ENCODE measurements at regions not wholly inside any gene's neighbourhood (a gene's known extent, or its start where the extent isn't known, plus 50 kb on each side); places are given as distances from the start of the nearest gene placed in this dataset.

- Mint-ChIP-seq H3K4me1 (peaks cover 28% of the 10 kb centered on the region), H3K27ac (no peak overlapping the region), H3K4me3 (no peak overlapping the region), H3K27me3 (peaks cover 53% of the 10 kb centered on the region), H3K9me3 (ENCODE audit: insufficient read depth) (no peaks in the 10 kb centered on the region)
- TF ChIP-seq EZH2 (IDR thresholded peaks at IDR 0.05; ENCODE audit: borderline replicate concordance, insufficient read depth, low read depth, low read length, poor library complexity, severe bottlenecking) (no peak), CTCF (IDR thresholded peaks at IDR 0.05) (no peak)
- ChIA-PET POLR2A (no interaction called here), CTCF (interaction anchor here (0.9 kb wide), 1 partner anchor 30 kb away, joined by 3 read pairs; no protein-coding TSS in a partner anchor)
- DNase-seq (no peak), ATAC-seq (ENCODE audit: low read depth) (no peak)
- intact Hi-C loops (cut with micrococcal nuclease): no loop called here
- H3K4me1 ChIP-seq (ENCODE audit: control insufficient read depth in 2 of 2, insufficient read depth in 2 of 2, low read length in 2 of 2): peaks cover 17 to 22% of the 10 kb centered on the region in 2 donors
- peaks cover 0 to 3% (median 2%) of the 10 kb centered on the region in 3 donors for H3K9me3 ChIP-seq (ENCODE audit: control extremely low read depth in 1 of 3, control insufficient read depth in 2 of 3, insufficient read depth in 1 of 3, low read length in 2 of 3)
- peaks cover 0 to 43% (median 31%) of the 10 kb centered on the region in 4 experiments for H3K27me3 ChIP-seq (replicated peaks in 1 of 4; ENCODE audit: control extremely low read depth in 1 of 4, control insufficient read depth in 3 of 4, insufficient read depth in 4 of 4, low read length in 3 of 4)
- H2AFZ ChIP-seq (ENCODE audit: insufficient read depth, low read depth, low read length, poor library complexity, severe bottlenecking): no peak overlapping the region
- no peak overlapping the region for H3K4me3 ChIP-seq (ENCODE audit: control extremely low read depth in 1 of 5, extremely low read depth in 1 of 5, insufficient read depth in 1 of 5, low read depth in 2 of 5, low read length in 4 of 5)
- no peaks in the 10 kb centered on the region for H3K79me2 ChIP-seq (ENCODE audit: control insufficient read depth, insufficient read depth, low read length)
- H3K4me2 ChIP-seq (replicated peaks; ENCODE audit: low read depth, low read length, poor library complexity, severe bottlenecking): no peak overlapping the region
- no peaks in the 10 kb centered on the region for H3K36me3 ChIP-seq (replicated peaks in 1 of 2; ENCODE audit: control extremely low read depth in 1 of 2, control insufficient read depth in 1 of 2, extremely low read depth in 1 of 2, insufficient read depth in 2 of 2, low read length in 1 of 2)
- no peak overlapping the region for H3K9ac ChIP-seq (ENCODE audit: low read length)
- no peaks in the 10 kb centered on the region for H4K20me1 ChIP-seq (ENCODE audit: control insufficient read depth, insufficient read depth, low read length, poor library complexity, severe bottlenecking)
- no peak overlapping the region for H3K27ac ChIP-seq (ENCODE audit: low read length in 2 of 2)
- 84% methylated on average over 3 of the region's 5 CpGs for WGBS (ENCODE audit: insufficient coverage)
These were observed 129.5 kb downstream of the GPX5 start for GRCh38 chr6:28655164-28655563.

DNA sequence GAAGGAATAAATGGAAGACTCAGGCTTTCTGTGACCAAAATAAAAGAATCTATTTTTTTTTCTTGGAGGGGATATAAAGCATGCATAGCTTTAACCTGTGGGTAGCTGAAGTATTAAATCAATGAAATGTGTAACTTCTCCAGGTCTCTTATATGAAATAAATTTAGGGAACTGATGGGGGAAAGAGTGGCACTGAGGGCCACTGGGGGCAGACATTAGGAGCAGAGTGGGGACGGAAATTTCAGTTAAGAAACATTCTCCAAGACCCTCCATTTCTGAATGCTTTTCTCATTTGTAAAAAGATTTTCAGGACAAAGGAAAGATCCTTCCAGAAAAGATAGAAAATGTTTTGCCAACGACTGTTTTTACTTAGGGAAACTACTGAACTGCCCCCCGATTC lies 131.0 kb downstream of the GPX5 start:
- Histone ChIP-seq H3K9me3 (ENCODE audit: control extremely low read depth in 1 of 3, control insufficient read depth in 2 of 3, insufficient read depth in 1 of 3, low read length in 2 of 3) (peaks cover 0 to 3% (median 2%) of the 10 kb centered on the region in 3 donors), H3K36me3 (replicated peaks in 1 of 2; ENCODE audit: control extremely low read depth in 1 of 2, control insufficient read depth in 1 of 2, extremely low read depth in 1 of 2, insufficient read depth in 2 of 2, low read length in 1 of 2) (no peaks in the 10 kb centered on the region), H2AFZ (ENCODE audit: insufficient read depth, low read depth, low read length, poor library complexity, severe bottlenecking) (no peak overlapping the region), H3K9ac (ENCODE audit: low read length) (peak overlapping the region; percentile 45), H3K79me2 (ENCODE audit: control insufficient read depth, insufficient read depth, low read length) (no peaks in the 10 kb centered on the region), H3K27ac (ENCODE audit: low read length in 2 of 2) (no peak overlapping the region), H4K20me1 (ENCODE audit: control insufficient read depth, insufficient read depth, low read length, poor library complexity, severe bottlenecking) (no peaks in the 10 kb centered on the region), H3K4me3 (ENCODE audit: control extremely low read depth in 1 of 5, extremely low read depth in 1 of 5, insufficient read depth in 1 of 5, low read depth in 2 of 5, low read length in 4 of 5) (no peak overlapping the region), H3K4me1 (ENCODE audit: control insufficient read depth in 2 of 2, insufficient read depth in 2 of 2, low read length in 2 of 2) (peaks cover 17 to 22% of the 10 kb centered on the region in 2 donors), H3K27me3 (replicated peaks in 1 of 4; ENCODE audit: control extremely low read depth in 1 of 4, control insufficient read depth in 3 of 4, insufficient read depth in 4 of 4, low read length in 3 of 4) (peaks cover 0 to 42% (median 30%) of the 10 kb centered on the region in 4 experiments), H3K4me2 (replicated peaks; ENCODE audit: low read depth, low read length, poor library complexity, severe bottlenecking) (no peak overlapping the region)
- Mint-ChIP-seq H3K4me1 (peaks cover 28% of the 10 kb centered on the region), H3K9me3 (ENCODE audit: insufficient read depth) (no peaks in the 10 kb centered on the region), H3K27me3 (peaks cover 46% of the 10 kb centered on the region), H3K4me3 (peak overlapping the region; percentile 86), H3K27ac (no peak overlapping the region)
- ATAC-seq (ENCODE audit: low read depth): no peak
- ChIA-PET CTCF (no interaction called here), POLR2A (no interaction called here)
- 48% methylated on average over 2 of the region's 3 CpGs for WGBS (ENCODE audit: insufficient coverage)
- TF ChIP-seq CTCF (IDR thresholded peaks at IDR 0.05): no peak
- TF ChIP-seq EZH2 (IDR thresholded peaks at IDR 0.05; ENCODE audit: borderline replicate concordance, insufficient read depth, low read depth, low read length, poor library complexity, severe bottlenecking): no peak
- no peak for DNase-seq
- intact Hi-C loops (cut with micrococcal nuclease): no loop called here

All from B cell (primary cell).